Stimulated activated CD8-positive, alpha-beta memory T cell treated with anti-CD3 and anti-CD28 coated beads, Interleukin-15, amount 100 ng/mL, for 1 hour (primary cell): ENCODE measurements at regions not wholly inside any gene's neighbourhood (a gene's known extent, or its start where the extent isn't known, plus 50 kb on each side); places are given as distances from the start of the nearest gene placed in this dataset.
"Not testable (repeated sequence)": the region's sequence is repeated elsewhere in the genome, so short reads cannot be mapped to it uniquely, and the experiment has no call there.

ENCODE experiments used
- DNase-seq: peaks from one replicate; pipeline ENCODE4 v3.0.0-alpha.2; 2020; ENCODE audit warnings: low read depth

DNA sequence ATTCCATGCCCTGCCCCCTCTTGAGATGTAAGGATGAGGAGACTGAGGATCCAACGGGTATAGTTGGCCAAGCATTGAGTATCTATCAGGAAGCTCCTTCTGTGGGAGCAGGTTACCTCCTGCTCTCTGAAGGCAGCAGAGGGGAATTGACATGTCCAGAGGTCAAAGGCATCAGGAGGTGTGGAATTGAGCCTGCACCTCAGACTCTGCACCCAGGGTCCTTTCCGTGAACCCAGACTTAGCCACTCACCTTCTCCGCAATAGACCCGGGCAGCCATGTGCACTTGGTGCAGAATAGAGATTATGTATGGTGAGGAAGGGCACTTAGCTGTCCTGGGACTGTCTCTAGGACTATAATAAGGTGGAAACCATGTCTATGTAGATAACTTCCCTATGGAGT lies 399.0 kb upstream of the TPM1 start:
- no peak for DNase-seq

DNA sequence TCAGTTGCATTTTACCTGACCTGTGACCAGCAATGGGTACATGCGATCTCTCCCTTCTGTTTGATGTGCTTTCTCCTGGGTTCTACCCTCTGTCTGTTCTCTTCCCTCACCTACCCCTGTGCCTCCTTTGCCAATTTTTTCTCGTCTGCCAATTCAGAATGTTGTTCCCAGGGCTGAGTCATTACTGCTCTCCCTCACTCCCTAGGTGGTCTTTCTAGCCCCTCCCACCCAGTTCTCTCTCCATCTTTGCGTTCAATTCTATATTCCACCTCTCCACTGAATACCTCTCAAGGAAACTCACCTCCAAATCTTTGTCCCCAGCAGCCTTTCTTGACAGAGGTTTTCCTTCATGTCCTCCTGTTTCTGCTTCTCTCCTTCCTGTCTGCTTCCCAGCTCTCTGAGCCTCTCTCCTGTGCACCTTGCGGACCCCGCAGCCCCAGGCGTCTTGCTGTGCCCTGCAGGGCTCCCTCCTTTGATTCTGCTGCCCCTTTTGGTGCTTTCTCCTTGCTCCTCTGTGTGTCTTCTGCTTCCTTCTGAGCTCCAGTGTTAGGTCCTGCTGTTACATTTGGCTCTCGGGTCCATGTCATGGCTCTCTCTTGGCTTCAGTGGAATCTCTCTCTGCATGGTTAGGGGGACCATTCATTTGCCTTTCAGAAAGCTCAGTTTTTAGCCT lies 398.2 kb upstream of the TPM1 start:
- DNase-seq = no peak

GRCh38 chr15:62644889-62645742 lies 397.4 kb upstream of the TPM1 start:
- no peak for DNase-seq

DNA sequence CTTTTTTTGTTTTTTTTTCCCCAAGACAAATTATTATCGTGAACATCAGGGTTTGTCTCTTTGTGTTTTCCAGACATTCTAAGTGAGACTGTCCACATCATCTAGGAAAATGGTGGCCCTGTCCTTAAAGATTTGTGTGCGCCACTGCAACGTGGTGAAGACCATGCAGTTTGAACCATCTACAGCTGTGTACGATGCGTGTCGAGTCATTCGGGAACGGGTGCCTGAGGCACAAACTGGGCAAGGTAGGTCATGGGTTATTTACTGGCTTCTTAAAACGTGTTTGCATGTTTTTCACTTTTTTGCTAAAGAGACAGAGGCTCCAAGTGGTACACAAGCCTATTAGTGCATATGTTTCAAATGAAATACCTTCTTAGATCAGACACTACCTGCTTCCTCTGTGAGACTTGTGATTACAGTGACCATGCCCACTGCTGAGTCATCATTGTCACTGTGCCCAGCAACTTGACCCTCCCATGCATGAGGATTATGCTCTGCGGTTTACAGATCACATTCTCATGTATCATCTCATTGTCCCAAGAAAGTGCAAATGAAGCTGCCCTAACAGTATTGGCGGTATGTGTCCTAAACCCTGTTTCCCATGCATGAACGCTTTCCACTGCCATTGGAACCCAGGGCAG lies 395.2 kb upstream of the TPM1 start:
- DNase-seq = no peak

GRCh38 chr15:62647843-62648505 lies 394.6 kb upstream of the TPM1 start:
- DNase-seq = no peak

GRCh38 chr15:62648954-62649353 lies 393.6 kb upstream of the TPM1 start:
- no peak for DNase-seq

DNA sequence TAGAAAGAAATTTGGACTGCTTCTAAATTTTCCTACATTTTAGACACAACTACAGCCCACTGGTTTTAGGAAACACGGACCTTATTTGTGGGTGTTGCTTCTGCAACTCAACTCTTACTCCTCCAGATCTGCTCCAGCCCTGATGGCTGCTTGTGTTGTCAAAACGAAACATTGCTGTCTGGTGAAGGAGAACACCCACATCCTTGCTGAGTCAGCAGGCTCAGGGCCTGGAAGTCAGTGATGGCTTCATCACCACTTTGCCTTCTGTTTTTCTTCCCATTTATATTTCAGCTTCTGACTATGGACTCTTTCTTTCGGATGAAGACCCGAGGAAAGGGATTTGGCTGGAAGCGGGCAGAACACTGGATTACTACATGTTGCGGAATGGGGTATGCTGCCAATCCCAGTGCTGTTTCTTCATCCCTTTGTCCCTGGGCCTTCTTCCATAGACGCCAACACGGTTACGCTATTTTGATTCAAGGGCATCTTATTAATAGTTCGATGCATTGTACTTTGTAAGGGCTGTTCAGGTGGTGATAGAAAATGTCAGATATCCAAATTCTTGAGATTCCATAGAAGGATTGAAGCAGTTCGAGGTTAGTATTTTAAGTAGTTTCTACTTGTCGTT lies 392.6 kb upstream of the TPM1 start:
- DNase-seq = no peak

DNA sequence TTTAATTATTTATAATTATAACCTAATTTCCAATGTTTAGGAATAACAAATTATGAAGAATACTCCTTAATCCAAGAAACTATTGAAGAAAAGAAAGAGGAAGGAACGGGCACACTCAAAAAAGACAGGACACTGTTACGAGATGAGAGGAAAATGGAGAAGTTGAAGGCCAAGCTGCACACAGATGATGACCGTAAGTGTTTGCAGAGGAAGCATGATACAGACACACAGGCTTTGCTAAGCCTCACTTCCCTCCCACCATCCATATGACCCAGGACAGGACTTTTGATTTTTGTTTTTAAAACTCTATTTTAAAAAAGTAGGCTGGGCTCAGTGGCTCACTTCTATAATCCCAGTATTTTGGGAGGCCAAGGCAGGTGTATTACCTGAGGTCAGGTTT lies 389.4 kb upstream of the TPM1 start:
- no peak for DNase-seq

GRCh38 chr15:62656071-62656470 lies 386.5 kb upstream of the TPM1 start:
- DNase-seq = no peak

GRCh38 chr15:62657501-62657900 lies 385.0 kb upstream of the TPM1 start:
- not testable (repeated sequence) for DNase-seq

DNA sequence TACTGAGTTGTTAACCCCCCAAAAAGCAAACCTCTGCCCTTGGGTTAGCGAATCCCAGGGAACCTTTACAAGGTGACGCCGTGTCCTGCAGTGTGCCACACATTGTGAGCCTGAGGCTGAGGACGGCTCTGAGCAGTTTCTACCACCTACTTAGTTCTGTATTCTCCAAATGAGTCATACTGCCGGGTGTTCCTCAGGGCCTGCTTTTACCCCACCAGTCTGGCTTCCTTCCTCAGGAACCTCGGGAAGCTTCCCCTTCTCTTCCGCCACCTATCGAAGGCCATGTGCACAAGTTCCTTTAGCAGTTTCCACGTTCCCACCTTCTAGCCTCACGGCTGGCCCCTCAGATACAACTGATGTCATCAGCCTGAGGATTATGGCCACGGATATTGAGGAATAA lies 384.0 kb upstream of the TPM1 start:
- no peak for DNase-seq

DNA sequence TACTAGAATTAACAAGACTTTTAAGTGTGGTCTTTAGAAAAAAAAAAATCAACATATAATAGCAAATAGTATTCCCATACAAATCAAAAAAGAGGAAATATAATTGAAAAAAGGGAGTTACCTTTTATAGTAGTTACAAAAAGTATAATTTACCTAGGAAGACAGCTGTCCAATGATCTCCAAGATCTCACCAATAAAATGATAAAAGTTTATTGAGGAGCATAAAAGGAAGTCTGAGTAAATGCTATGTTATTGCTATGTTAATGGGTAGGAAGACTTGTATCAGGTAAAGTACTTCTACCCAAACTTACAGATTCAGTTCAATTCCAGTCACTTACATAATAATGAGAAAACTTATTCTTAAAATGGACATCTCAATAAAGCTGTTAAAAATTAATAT lies 379.0 kb upstream of the TPM1 start:
- DNase-seq = no peak

DNA sequence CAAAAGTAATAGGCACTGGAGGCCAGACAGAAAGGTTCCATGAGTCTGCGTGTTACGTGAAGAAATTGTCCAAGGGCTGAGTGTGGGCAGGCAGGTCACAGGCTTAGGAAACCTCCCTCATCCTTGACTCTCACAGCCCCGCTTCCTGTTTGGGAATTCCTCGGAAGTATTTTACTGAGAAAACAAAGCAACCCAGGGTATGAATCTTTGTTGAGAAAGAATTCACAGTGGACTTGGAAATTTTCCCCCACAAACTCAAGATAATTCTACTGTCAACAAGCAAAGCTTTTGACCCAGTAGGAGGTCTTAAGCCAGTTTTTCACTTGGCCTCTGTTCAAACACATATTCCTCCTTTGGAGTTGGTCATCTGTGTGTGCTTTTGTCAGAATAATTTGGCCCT lies 377.1 kb upstream of the TPM1 start:
- DNase-seq = no peak

- no peak for DNase-seq
Observed at GRCh38 chr15:62666046-62666445, 376.5 kb upstream of the TPM1 start.

- no peak for DNase-seq
Observed at GRCh38 chr15:62672268-62672667, 370.3 kb upstream of the TPM1 start.

DNA sequence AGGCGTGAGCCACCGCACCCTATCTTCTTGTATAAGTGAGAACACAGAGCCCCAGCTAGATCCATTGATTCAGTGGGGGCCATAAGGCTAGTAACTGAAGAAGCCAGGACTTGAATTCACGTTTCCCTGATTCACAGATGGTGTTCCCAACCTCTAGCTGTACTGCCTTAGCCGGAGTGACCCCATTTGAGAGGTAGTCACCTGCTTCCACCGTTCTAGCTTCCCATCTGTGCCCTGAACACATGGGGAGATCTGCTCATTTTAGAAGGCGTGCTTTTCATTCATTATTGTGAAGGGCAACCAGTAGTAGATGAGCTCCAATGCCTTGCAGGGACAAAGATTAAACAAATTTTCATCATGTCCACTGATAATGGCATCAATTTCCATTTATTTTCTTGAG lies 365.7 kb upstream of the TPM1 start:
- DNase-seq = no peak

DNA sequence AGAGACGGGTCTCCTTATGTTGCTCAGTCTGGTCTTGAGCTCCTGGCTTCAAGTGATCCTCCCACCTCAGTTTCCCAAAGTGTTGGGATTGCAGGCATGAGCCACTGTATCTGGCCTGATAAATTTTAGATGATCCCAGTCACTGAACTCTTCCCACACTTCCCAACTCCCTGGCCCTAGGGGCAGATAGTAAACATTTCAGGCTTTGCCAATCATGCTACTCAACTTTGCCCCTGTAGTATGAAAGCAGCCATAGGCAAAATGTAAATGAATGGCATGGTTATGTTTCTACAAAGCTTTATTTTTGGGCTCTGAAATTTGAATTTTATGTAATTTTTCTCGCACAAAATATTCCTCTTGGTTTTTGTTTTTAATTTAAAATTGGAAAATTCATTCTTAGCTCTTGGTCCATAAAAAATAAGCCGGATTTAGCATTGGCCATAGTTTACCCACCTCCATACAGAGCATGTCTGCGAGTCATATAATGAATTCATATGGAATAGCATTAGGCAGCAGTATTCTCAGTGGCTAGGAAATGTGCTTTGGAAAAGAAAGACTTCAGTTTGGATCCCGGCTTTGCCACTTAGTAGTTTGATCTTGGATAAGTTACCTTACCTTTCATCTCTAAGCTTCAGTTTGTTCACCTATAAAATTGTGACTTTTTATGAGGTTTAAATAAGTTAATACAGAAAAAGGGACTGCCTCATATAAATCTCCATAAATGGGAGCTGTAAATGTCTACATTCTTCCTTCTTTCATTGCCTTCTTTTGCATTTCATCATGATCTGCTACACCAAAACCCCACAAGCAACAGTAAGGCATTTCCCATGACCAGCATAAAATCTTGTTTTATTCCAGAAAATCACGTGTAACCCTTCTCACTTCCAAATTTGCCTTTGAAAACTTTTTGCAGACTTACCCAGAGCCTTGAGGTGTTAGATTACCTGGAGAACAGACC lies 360.3 kb upstream of the TPM1 start:
- no peak for DNase-seq

GRCh38 chr15:62683192-62683591 lies 359.4 kb upstream of the TPM1 start:
- not testable (repeated sequence) for DNase-seq

GRCh38 chr15:62684123-62684808 lies 358.3 kb upstream of the TPM1 start:
- no peak for DNase-seq

DNA sequence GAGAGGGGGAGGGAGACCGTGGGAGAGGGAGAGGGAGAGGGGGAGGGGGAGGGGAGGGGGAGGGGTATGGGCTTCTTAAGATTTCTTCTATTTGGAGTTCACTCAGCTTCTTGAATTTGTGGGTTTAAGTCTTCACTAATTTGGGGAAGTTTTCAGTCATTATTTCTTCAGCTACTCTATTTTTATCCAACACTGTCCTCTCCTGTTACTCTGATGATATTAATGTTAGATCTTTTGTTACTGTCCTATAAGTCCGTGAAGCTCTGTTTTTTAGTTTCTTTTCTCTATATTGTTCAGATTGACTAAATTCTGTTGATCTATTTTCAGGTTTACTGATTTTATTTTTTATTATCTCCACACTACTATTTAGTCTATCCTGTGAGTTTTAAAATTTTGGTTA lies 351.5 kb upstream of the TPM1 start:
- DNase-seq = no peak
